GM19023 (cell line): ENCODE measurements at regions not wholly inside any gene's neighbourhood (a gene's known extent, or its start where the extent isn't known, plus 50 kb on each side); places are given as distances from the start of the nearest gene placed in this dataset.

ENCODE experiments used
- ATAC-seq: cut with Tn5 transposase; IDR thresholded peaks from one replicate; pipeline ENCODE4 v1.9.1; 2021; ENCODE audit warnings: mild to moderate bottlenecking, moderate library complexity; ENCODE audit not compliant: unreplicated experiment

DNA sequence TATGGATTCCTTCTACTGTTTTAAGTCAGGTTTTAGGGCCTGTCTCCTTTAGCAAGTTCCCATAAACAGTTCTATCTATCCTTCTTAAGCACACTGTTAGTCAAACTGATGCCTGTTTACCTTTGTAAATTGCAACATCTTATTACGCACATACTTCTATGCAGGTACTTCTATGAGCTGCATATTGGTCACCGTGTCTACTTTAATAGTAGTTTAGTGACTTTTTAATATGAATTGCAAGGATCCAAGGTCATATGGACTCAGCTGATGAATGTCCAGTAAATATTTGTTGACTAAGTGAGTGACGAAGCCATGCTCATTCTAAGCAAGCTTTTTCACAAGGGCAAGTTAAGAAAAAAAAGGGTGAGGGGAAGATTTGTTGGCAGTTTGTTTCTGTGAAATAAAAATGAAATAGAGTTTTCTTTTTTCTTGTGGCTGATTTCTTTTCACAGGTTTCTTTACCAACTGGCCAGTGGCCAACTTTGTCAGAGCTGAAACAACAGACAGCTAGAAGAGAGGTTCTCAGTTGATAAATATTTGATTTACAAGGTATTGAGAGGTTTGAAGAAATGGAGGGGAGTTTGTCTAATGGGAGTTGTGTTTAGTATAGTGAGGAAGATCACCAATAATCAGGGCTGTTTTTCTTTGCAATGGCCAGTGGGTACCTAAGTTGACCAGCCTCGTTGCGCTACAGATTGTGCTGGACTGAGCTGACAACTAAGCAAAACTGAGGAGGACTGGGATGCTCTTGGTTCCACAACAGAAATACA lies 141.1 kb downstream of the SLC15A5 start:
- no peak for ATAC-seq

DNA sequence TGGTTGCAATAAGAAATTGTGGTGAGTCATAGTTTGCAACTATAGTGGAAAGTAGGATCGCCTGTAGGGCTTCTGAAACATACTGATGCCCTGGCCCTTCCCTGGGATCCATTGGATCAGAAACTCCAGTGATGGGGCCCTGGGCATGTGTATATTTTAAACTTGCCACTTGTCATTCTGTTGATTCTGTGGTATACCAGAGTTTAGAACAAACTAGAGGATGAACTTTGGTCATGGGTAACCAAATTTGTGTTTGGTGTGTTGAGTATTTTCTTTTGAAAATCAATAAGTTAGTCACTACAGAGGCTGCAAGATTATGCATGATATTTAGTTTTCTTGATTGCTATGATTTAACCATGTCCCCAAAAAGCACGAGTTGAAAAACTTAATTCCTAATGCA lies 142.2 kb downstream of the SLC15A5 start:
- no peak for ATAC-seq

DNA sequence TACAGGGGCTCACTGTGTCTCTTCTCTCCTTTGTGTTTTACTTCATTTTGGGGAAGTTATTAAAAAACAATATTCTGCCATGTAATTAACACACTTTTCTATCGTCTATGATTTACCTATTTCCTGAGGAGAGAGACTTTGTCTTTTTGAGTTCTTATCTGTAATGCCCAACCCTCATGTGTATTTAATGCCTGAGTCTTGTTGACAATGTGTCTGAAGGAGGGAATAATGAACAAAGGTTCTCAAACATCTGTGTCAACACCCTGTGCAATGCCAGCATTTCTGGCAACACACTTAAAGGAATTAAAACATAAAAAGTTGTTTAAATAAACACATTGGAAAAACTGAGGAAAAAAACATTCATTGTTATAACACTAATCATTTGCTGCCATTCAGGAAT lies 147.1 kb downstream of the SLC15A5 start:
- ATAC-seq = no peak

DNA sequence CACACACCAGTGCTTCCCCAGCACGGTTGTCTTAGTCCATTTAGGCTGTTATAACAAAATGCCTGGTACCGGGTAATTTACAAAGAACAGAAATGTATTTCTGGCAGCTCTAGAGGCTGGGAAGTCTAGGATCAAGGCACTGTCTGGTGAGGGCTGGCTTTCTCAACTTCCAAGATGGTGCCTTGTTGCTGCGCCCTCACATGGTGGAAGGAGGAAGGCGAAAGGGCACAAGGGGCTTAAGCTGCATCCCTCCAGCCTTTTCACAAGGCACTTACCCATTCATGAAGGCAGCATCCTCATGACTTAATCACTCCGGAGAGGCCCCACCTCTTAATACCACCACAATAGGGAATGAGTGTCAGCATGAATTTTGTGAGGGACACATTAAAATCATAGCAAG lies 155.5 kb downstream of the SLC15A5 start:
- ATAC-seq = no peak

DNA sequence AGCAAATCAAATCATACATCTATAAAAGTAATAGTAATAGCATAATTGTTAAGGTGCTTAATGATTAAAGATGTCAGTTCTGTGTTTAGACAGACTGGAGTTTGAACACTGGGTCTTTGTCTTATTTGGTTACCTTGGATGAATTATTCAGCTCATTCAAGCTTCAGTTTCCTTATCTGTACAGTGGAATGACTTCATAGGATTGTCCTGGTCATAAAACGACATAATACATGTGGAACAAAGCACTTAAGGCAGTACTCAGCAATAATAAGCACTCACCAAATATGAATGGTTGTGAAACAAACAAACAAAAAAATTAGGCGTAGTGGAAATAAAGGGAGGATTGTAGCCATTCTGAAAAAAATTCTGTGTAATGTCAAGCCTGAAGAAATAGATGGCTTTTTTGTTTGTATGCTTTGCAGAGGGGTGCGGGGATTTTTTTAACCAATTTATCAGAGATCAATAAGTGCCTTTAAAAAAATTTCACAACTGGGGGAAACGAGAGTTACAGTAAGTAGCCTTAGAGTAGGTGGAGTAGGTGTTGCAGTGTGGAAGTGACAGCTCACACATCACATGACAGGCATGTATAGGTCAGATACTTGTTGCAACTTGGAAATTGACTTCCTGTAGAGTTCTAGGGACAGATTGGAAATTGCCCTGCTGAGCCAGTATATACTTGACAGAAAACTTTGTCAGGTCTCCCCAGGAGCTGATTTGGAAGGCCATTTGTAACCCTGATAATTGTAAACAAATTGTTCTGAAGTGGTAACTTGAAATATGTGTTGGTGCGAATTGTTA lies 157.7 kb downstream of the SLC15A5 start:
- no peak for ATAC-seq

DNA sequence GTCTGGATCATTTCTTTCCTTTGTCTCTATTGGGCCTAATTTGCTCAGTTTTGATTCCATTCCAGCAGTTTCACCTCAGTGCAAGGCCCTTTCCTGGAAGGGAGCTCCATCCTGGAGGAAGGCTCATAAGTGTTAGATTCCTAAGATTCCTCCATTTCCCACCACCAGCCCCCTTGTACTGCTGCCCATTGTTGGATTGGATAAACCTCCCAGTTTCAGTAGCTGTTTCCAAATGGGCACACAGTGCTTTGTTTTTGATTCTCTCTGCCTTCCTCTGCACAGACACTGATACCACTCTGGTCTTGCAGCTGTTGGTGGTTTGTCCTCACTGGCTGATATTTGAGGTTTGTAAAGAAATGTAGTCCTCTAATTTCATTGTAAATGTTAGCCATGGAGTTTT lies 158.9 kb downstream of the SLC15A5 start:
- ATAC-seq = no peak

DNA sequence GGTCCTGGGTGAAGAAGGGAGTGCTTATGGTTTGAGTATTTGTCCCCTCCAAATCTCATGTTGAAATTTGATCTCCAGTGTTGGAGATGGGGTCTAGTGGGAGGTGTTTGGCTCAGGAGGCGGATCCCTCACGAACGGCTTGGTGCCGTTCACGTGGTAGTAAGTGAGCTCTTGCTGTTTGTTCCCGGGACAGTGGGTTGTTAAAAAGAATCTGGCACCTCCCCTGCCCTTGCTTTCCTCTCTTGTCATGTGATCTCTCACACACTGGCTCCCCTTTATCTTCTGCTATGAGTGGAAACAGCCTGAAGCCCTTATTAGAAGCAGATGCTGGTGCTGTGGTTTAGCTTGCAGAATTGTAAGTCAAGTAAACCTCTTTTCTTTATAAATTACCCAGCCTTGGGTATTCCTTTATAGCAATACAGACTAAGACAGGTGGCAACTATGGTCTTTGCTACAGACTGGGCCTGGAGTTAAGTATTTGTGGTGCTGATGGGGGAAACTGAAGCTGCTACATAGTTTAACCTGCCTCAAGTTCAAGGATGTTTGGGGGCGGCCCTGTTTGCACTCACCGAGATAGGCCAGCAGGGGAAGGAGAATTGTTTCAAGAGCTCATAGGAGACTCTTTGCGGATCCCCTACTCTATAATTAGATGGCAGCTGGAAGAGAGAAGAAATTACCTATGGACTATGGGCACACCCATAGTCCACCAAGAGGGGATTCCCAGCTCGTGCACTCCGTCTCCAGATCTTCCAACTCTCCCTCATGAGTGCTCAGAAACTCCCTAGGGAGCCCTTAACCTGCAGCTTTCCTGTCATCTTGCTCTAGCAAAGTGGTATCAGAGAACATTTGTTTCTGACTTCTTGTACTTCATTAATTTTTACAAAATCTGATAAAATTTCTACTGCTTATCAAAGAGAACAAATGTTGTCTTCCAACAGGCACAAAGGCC lies 164.6 kb downstream of the SLC15A5 start:
- no peak for ATAC-seq

DNA sequence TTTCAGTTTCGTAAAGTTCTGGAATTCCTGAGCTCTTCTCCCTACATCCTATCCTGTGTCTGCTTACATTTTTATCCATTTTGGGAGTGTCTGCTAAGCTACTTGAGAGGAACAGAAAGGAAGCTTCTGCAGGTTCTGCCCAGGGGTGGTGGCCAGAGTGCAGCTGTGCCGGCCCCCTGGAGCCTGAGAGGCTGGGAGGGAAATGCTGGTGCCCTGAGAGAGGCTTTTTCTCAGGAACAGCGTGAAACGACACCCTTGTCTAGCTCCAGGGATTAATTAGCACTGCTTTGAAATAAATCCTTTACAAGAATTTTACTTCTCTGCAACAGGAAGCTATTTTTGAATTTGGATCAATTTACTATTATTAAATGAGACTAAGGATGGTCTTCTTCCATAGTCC lies 165.4 kb downstream of the SLC15A5 start:
- ATAC-seq = no peak

DNA sequence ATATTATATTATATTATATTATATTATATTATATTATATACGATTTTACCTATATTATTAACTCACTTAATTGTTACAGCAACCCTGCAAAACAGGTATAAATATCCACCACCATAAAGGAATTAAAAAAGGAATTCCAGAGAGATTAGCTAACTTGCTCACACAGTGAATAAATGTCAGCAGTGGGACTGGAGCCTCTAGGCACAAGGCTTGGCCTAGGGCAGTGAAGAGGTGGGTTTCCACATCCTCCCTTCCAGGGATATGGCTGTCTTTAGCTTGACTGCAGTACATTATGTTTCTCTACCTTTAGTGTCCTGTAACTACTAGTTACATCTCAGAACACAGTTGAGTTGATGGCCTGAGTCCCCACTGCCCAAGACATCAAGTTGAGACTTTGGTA lies 166.9 kb downstream of the SLC15A5 start:
- no peak for ATAC-seq

DNA sequence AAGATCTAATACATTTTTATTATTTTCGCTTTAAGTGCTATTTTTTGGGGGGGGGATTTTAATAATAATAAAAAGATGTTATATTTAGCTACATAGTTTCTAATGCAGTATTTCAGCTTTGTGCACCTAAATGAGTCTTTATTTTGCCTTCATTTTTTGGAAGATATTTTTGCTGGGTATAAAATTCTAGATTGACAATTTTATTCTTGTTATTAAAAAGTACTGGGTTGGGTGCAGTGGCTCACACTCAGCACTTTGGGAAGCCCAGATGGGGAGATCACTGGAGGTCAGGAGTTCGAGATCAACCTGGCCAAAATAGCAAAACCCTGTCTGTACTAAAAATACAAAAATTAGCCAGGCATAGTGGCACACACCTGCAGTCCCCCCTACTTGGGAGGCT lies 173.6 kb downstream of the SLC15A5 start:
- no peak for ATAC-seq

DNA sequence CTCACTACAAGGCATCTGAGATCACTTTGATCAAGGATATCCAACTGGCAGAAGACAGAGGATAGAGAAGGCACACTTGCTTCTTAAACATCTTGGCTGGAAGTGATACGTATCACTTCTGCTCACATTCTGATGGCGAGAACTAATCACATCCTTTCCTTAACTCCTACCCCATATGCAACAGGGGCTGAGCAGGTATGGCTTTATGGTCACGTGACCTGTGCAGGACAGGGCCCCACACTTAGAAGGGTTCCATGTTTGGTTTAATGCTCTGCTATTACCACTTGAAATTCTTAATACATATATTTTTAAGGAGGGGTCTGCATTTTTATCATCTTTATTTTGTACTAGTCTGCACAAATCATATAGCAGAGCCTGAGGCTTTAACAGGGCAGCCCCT lies 177.3 kb downstream of the SLC15A5 start:
- no peak for ATAC-seq

DNA sequence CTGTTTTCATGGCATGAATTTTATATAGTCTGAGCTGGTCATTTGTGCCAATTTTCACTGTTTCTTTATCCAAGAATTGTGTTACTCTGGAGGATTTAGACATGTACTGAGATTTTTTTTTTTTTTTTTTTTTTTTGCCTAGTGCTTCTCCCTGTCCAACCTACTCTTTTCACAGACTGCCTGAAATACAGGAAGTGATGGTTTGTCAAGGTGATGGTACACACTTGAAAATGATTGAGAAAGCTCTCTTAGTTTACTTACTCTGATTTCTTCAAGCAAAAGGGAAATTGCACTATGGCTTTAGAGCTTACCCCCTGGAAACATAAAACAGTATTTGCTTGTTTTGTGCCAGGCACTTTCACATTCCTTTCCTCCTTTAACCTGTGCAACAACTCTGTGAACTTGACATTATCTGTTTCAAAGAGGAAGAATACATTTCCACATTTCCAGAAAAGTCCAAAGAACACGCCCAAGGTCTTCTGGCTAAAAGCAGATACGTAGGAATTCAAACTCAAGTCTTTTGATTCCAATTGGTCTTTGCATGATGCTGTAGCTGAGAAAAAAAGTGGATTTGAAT lies 181.1 kb downstream of the SLC15A5 start:
- ATAC-seq = no peak

DNA sequence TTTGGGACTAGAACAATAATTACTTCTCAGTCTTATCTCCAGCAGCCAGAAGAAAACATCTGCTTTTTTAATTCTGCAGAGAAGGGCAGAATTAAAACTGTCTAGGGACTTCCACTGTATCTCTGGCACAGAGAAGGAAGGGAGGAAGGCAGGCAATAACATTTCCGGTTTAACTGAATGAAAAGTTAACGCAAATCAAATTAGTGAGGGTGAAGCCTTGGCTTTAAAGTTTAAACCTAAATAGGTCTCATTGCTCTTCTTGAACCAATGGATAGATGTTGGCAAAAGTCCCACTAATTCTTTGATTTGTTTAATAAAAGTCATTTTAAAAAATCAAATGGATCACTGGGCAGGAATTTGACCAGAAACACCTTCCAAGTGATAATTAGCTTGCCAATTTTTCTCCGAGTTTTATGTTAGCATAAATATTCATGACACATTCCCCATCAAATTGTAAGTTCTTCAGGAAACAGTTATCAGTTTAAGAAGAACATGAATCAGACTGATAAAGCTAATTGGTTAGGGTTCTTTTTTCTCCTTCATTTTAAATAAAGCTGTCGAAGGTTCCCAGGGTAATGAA lies 181.9 kb downstream of the SLC15A5 start:
- no peak for ATAC-seq

DNA sequence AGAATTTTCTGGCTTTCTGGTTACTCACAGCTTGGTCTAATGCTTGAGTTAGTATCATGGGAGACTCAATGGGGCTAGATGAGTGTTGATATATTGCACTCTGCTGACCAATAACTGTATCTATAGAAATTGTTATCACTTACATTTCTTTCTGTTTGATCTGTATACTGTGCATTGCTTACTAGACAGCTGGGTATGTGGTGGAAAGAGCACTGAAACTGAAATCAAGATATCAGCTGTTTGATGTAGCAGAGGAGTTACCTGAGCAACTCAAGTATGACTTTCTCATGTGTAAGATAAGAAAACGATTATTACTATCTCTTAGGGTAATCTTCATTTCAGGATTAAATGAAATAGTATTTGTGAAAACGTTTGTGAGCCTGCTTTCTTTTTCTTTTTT lies 183.0 kb downstream of the SLC15A5 start:
- ATAC-seq = peak; percentile 80

DNA sequence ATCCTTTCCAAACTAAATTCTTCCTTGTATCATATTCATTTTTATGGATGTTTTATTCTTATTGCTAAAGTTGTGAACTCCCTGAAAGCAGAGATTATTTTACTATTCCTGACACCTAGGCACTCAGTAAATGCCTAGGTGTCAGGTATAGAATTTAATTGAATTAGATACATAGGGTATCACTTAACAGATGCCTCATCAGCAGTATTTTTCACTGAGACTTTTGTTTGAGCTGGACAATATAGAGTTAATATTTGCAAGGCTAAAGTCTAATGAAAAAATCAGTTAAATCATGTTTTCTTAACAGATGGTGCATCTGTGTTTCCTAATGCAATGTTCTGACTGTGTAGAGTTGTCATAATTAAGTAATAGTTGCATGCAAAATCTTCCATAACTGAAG lies 182.7 kb downstream of the DERA start:
- no peak for ATAC-seq

DNA sequence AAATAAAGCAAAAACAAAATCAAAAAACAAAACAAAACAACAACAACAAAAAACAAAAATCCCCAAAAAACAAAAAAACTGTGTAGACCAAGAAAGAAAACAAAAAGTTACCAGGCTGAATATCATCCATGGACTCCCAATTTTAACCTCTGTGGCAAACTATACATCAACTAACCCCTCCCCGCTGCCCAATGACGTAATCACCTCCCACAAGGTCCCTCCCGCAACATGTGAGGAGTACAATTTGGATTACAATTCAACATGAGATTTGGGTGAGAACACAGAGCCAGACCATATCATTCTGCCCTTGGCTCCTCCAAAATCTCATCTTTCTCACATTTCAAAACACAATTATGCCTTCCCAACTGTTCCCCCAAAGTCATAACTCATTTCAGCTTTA lies 179.8 kb downstream of the DERA start:
- no peak for ATAC-seq

DNA sequence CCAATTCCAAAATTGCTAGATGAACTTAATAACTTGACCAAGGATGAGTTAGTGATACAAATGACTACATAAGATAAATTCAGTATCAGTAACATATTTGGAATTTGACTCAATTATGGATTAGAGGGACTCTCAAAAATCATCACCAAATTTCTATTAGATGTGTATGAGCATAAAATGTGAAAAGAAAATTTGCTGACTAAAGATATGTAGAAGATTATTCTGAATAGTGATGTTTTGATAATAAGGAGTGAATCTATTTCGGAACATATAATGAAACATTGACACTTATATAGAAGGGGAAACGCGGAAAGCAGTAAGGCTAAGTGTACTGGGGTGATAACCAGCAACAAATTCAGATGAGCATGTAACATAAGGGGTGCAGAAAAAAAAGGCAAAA lies 177.3 kb downstream of the DERA start:
- ATAC-seq = no peak
